Keratinocyte (primary cell): ENCODE measurements at regions not wholly inside any gene's neighbourhood (a gene's known extent, or its start where the extent isn't known, plus 50 kb on each side); places are given as distances from the start of the nearest gene placed in this dataset.

Source experiments
- DNase-seq: peaks from one replicate; pipeline ENCODE4 v3.0.0-alpha.2; 2011; ENCODE audit warnings: low read depth, missing footprints, low spot score
- FAIRE-seq: peaks from 2 replicates; lab custom pipeline; 2011; peaks lifted over from hg19 to GRCh38; lab: Jason Lieb, UNC
- H2AFZ ChIP-seq: 2 replicates; pipeline ENCODE4 v1.6.0; 2012; ENCODE audit warnings: low read length, control low read depth, inconsistent platforms; ENCODE audit not compliant: control insufficient read depth
- H3K27ac ChIP-seq: 2 replicates; pipeline ENCODE4 v1.5.1; 2011; ENCODE audit warnings: low read length; ENCODE audit not compliant: control insufficient read depth, insufficient read depth
- H3K27me3 ChIP-seq: 3 replicates; pipeline ENCODE4 v1.6.0; 2011; ENCODE audit warnings: low read length; ENCODE audit not compliant: control insufficient read depth, insufficient read depth; ENCODE audit errors: extremely low read depth
- H3K36me3 ChIP-seq, 2 experiments: 2 replicates in 1 of 2; 3 replicates in 1 of 2; pipeline ENCODE4 v1.5.1; 2011; ENCODE audit warnings: low read length in 2 of 2, mild to moderate bottlenecking in 1 of 2; ENCODE audit not compliant: control insufficient read depth in 2 of 2, insufficient read depth in 2 of 2; ENCODE audit errors: extremely low read depth in 1 of 2
- H3K4me1 ChIP-seq: 3 replicates; pipeline ENCODE4 v1.5.1; 2011; ENCODE audit warnings: low read length; ENCODE audit not compliant: control insufficient read depth, insufficient read depth; ENCODE audit errors: extremely low read depth
- H3K4me2 ChIP-seq: 3 replicates; pipeline ENCODE4 v1.6.0; 2011; ENCODE audit warnings: low read depth, low read length; ENCODE audit not compliant: control insufficient read depth, insufficient read depth; ENCODE audit errors: extremely low read depth
- H3K4me3 ChIP-seq, 3 experiments: fragments of 200-600 bp in 1 of 3; sonication (generic) in 1 of 3; 2 replicates in 2 of 3; 3 replicates in 1 of 3; pipeline ENCODE4 v1.5.1; 2011 to 2016; ENCODE audit warnings: low read length in 3 of 3, mild to moderate bottlenecking in 3 of 3, control low read depth in 2 of 3, inconsistent platforms in 1 of 3, low read depth in 1 of 3, mixed read lengths in 1 of 3, mixed run types in 1 of 3, moderate library complexity in 1 of 3; ENCODE audit not compliant: control insufficient read depth in 2 of 3, insufficient read depth in 2 of 3; ENCODE audit errors: extremely low read depth in 1 of 3
- H3K79me2 ChIP-seq: 2 replicates; pipeline ENCODE4 v1.6.0; 2012; ENCODE audit warnings: low read length; ENCODE audit not compliant: control insufficient read depth, insufficient read depth
- H3K9ac ChIP-seq: 3 replicates; pipeline ENCODE4 v1.6.0; 2011; ENCODE audit warnings: low read length; ENCODE audit not compliant: control insufficient read depth, insufficient read depth; ENCODE audit errors: extremely low read depth
- H3K9me1 ChIP-seq: 3 replicates; pipeline ENCODE4 v1.6.0; 2011; ENCODE audit warnings: low read length; ENCODE audit not compliant: control insufficient read depth, insufficient read depth; ENCODE audit errors: extremely low read depth
- H3K9me3 ChIP-seq: 2 replicates; pipeline ENCODE4 v1.5.1; 2012; ENCODE audit warnings: low read depth, low read length; ENCODE audit not compliant: control insufficient read depth
- H4K20me1 ChIP-seq: 3 replicates; pipeline ENCODE4 v1.6.0; 2011; ENCODE audit warnings: low read length; ENCODE audit not compliant: control insufficient read depth, insufficient read depth; ENCODE audit errors: extremely low read depth
- CTCF ChIP-seq, 3 experiments: IDR thresholded peaks in 1 of 3; conservative IDR thresholded peaks in 1 of 3; optimal IDR thresholded peaks in 1 of 3; 2 replicates in 2 of 3; 3 replicates in 1 of 3; pipeline versions ENCODE3 to v1.5.1; 2011; ENCODE audit warnings: low read length in 3 of 3, mild to moderate bottlenecking in 3 of 3, moderate library complexity in 2 of 3, control low read depth in 1 of 3, inconsistent platforms in 1 of 3; ENCODE audit not compliant: insufficient read depth in 2 of 3; ENCODE audit errors: extremely low read depth in 1 of 3
- EZH2 ChIP-seq: IDR thresholded peaks from one replicate; pipeline ENCODE4 v1.6.1; 2012; ENCODE audit warnings: inconsistent platforms, mild to moderate bottlenecking, low read length, moderate library complexity
- dilution Hi-C: fragments of 300-500 bp; cut with MboI; formaldehyde crosslinking; loops from one replicate; pipeline ENCODE4 v1.7.0; 2020; ENCODE audit warnings: low sequenced_read_pairs; ENCODE audit not compliant: extremely low pct_ligation_motif_present

- no peaks in the 10 kb centered on the region for H3K36me3 ChIP-seq
- H3K9me3 ChIP-seq: no peaks in the 10 kb centered on the region
- H3K4me2 ChIP-seq: no peak overlapping the region
- H3K4me3 ChIP-seq: no peak overlapping the region
- FAIRE-seq (no peak), DNase-seq (no peak)
- no peaks in the 10 kb centered on the region for H3K9me1 ChIP-seq
- dilution Hi-C loops: no loop called here
- no peaks in the 10 kb centered on the region for H3K79me2 ChIP-seq
- no peak overlapping the region for H3K27ac ChIP-seq
- no peak overlapping the region for H2AFZ ChIP-seq
- no peaks in the 10 kb centered on the region for H4K20me1 ChIP-seq
- peaks cover 6% of the 10 kb centered on the region for H3K27me3 ChIP-seq
- TF ChIP-seq CTCF (optimal IDR thresholded peaks at IDR 0.05 in 1 of 3, IDR thresholded peaks at IDR 0.05 in 1 of 3, conservative IDR thresholded peaks at IDR 0.05 in 1 of 3; ENCODE audit: extremely low read depth in 1 of 3, insufficient read depth in 2 of 3, low read length in 3 of 3) (no peak), EZH2 (no peak)
- H3K4me1 ChIP-seq: no peaks in the 10 kb centered on the region
- no peak overlapping the region for H3K9ac ChIP-seq
Observed at GRCh38 chr2:29987146-29987545, 65.8 kb upstream of the ALK start.

- no peak for TF ChIP-seq CTCF (optimal IDR thresholded peaks at IDR 0.05 in 1 of 3, IDR thresholded peaks at IDR 0.05 in 1 of 3, conservative IDR thresholded peaks at IDR 0.05 in 1 of 3; ENCODE audit: extremely low read depth in 1 of 3, insufficient read depth in 2 of 3, low read length in 3 of 3)
- TF ChIP-seq EZH2: no peak
- DNase-seq (no peak), FAIRE-seq (no peak)
- H3K36me3 ChIP-seq: no peaks in the 10 kb centered on the region
- no peaks in the 10 kb centered on the region for H3K79me2 ChIP-seq
- H3K27ac ChIP-seq: no peak overlapping the region
- H4K20me1 ChIP-seq: no peaks in the 10 kb centered on the region
- H3K4me3 ChIP-seq: no peak overlapping the region
- peaks cover 6% of the 10 kb centered on the region for H3K27me3 ChIP-seq
- no peak overlapping the region for H3K9ac ChIP-seq
- dilution Hi-C loops: no loop called here
- H2AFZ ChIP-seq: no peak overlapping the region
- H3K9me1 ChIP-seq: no peaks in the 10 kb centered on the region
- no peaks in the 10 kb centered on the region for H3K9me3 ChIP-seq
- H3K4me2 ChIP-seq: no peak overlapping the region
- no peaks in the 10 kb centered on the region for H3K4me1 ChIP-seq
Observed at GRCh38 chr2:29990129-29990528, 68.7 kb upstream of the ALK start.
